GM21423 (cell line): ENCODE measurements at regions not wholly inside any gene's neighbourhood (a gene's known extent, or its start where the extent isn't known, plus 50 kb on each side); places are given as distances from the start of the nearest gene placed in this dataset.
"Not testable (repeated sequence)": the region's sequence is repeated elsewhere in the genome, so short reads cannot be mapped to it uniquely, and the experiment has no call there.

Experiments
- ATAC-seq: cut with Tn5 transposase; IDR thresholded peaks from one replicate; pipeline ENCODE4 v1.9.1; 2021; ENCODE audit warnings: mild to moderate bottlenecking, moderate library complexity; ENCODE audit not compliant: unreplicated experiment

DNA sequence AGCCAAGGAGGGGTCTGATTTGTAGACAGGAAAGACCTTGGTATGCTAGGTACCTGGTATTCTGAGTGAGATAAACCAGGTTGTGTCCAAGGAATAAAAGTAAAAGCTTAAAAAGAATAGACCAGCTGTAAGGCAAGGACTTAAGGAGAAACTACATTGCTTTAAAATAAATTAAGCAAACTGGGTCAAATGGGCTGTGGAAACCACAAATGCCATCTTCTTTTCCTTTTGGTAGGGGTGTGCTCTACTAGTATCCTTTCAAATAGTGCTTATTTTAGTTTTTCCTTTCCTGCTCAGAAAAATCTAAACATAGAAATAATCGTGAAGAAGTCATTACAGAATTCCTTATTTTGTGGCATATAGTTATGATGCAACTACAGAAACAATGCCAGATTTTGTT is 138.6 kb upstream of the KLF12 start:
- ATAC-seq, result no peak

DNA sequence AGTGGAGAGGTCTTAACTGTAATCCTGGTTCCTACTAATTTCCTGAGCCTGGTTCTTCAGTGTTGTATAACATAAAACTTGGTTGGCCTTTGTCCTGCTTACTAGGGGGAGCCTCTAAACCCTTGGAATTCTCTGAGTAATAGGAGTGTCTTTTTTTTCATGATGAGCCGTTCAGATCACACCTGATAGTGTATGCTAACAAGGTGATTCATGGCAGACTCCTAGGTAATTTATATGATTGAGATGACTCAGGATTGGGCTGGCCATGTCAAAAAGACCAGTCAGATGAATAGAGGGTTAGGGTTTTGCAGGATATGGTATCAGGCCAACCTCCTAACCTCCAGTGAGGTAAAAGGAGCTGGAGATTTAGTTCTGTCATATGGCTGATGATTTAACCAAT is 135.8 kb upstream of the KLF12 start:
- no peak for ATAC-seq

DNA sequence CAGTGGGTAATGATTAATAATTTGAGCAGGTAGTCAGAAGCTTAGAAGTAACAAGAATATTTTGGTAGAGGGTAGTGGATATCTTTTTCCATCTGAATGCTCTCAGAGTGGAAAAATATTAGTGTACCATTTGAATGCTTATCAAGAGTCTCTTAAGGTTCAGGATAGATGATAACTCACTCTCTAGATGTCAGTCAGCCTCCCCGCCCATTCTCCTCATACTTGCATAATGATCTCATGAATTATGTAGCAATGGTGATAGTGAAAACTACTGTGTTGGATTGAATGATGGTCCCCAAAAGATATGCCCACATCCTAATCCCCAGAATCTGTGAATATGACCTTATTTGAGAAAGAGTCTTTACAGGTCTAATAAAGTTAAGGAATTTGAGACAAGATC is 132.7 kb upstream of the KLF12 start:
- no peak for ATAC-seq

DNA sequence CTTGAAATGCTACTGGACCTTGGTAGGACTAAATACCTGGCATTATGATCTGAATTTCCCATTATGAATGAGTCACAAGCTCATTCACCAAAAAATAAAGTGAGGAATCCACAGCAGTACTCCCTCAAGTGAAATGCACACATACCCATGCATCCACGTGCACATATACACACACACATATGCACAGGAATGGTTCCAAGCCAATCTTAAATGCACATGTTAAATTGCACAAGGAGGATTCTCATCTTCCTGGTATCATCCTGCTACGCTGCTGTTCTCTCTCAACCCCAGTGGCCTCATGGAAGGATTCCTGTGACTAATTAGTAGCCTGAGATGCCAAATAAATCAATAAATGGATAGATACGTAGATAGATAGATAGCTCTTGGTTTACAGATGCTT is 132.1 kb upstream of the KLF12 start:
- ATAC-seq, result no peak

DNA sequence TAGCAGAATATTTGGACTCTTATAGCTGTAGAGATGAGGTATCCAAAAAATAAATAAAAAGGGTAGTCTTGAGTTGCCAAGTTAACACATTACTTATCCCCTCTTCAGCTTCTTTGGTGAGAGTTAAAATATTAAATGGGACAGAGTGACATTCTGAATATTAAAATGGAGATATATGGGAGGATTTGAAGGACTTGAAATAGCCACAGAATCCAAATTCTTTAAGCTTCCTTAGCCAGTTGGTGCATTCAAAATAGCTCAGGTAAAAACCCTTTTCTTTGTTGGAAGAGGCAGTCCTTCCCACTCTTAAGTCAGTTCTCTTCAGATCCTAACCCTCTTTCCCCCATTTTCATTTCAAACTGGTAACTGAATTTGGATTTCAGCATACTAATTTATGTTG is 130.1 kb upstream of the KLF12 start:
- ATAC-seq, result no peak

DNA sequence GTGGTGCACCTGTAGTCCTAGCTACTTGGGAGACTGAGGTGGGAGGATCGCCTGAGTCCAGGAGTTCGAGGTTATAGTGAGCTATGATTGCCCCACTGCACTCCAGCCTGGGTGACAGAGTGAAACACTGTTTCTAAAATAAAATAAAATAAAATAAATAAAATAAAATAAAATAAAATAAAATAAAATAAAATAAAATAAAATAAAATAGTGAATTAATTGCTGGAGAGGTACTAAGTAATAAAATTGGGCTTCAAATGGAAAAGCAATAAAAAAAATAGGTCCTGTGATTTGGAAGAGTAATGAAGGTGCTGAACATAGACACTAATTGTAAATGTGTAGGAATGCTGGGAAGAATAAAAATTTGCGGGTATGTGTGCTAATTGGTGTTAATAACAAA is 126.2 kb upstream of the KLF12 start:
- ATAC-seq, result not testable (repeated sequence)

DNA sequence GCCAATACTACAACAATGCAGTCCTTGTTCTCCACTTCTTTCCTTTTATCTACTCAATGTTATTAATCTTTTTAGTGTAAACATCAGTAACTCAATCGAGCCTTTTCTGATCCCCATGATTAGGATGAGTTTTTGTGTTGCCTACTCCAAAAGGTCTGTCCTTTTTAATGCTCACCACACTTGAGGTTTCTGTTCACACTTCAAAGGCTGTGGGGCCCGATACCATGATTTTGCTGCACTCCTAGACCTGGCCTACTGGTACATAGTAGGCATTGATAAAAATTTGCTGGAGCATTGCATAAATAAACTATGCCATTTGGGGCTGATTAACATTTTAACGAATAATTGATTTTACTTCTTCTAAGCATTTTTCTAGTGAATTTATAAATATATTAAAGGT is 125.4 kb upstream of the KLF12 start:
- ATAC-seq, result no peak

DNA sequence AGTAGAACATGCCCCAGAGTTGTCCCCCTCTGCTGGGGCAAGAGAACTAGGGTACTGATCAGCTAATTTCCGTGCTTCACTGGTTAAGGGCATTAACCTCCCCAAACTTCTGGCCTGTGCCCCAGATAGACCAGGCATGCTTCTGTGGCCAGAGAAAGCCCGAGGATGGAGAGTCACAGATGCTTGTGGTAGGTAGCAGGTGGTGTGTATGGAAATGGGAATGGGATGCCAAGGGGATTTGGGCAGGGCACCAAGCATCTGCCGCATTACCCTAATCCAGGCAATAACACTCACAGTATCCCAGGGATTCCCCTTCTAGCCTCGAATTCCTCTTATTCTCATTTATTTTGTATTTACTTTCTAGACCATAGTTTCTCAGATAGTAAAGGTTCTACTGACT is 124.8 kb upstream of the KLF12 start:
- ATAC-seq, result no peak

DNA sequence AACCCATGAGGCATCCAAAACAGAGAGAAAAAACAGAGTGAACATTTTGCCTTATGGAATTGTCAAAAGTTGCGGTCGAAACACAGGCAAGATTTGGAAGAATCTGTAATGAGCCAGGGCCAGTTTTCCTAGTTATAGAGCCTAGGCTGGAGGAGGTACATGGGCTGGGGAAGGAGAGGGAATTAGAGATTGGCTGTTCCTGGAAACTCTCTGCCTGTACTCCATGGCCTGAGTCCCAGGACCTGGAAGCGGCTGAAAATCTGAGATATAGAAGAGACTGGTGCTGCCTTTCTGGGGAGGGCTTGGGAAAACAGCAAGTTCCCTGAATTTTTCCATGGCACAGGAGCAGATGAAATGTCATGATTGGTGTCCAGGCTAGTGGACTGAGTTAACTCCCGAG is 122.8 kb upstream of the KLF12 start:
- no peak for ATAC-seq

DNA sequence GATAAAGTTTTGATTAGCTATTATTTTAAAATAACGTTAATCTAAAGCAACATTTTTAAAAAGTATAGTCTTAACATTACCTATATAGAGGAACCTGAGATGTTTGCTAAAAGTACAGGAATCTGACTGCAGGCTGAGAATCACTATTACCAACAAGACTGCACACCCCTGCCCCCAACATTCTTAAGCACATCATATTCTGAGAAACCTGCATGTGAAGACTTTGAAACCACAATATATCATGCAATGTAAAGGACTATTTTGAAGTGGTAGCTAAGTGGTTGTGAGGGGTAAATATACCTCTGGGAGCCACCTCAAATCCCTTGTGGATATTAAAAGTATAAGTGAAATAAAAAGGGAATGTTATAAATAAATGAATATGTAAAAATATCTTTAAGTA is 119.0 kb upstream of the KLF12 start:
- no peak for ATAC-seq

DNA sequence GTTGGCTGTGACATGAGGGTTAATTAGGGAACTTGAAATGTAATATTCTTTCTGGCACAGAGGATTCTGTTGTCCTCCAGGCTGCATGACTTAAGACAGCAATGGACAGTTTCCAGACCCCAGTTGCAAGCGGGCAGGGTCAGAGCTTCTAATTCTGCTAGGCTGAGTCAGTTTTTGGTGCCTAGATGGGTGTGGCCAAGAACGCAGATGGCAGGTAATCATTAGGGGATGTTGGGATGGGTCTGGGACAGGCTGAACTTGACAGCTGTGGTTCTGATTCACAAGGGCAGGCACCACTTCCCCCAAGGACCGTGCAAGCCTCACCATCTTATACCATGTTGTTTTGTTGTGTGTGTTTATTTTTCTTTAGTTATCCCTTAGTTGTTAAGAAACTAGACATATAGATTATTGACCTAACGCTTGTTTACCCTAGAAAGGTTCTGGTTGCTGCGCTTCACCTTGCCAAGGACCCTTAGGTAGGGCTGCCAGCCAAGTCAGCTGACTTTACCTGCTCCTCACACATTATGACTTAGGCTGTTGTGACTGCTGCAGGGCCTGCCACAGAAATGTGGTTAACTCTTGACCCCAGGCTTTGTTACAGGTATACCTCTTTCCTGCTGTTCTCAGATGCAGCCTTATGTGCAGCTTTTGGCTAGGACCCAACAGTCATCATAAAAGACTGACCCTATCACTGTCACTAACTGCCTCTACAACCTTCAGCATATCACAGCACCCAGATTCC is 117.7 kb upstream of the KLF12 start:
- no peak for ATAC-seq

DNA sequence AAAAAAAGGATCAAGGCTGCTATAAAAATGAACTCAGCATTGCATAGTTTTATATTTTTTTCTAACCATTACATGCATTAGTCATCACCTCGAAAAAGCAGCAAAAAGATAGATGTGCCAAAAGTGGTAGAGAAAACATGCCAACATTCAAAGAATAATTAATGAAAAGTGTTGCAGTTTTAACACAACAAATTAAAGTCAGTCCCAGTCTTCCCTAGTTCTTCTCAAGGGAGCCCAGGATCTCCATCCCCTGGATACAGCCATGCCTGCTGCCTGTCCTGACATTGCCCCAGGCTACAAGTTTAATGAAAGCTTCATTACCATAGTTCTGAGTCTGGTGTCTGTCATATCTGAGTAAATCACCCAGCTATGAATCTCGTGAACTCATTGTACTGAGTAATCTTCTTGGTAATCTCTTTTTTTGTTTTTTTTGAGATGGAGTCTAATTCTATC is 116.6 kb upstream of the KLF12 start:
- no peak for ATAC-seq

DNA sequence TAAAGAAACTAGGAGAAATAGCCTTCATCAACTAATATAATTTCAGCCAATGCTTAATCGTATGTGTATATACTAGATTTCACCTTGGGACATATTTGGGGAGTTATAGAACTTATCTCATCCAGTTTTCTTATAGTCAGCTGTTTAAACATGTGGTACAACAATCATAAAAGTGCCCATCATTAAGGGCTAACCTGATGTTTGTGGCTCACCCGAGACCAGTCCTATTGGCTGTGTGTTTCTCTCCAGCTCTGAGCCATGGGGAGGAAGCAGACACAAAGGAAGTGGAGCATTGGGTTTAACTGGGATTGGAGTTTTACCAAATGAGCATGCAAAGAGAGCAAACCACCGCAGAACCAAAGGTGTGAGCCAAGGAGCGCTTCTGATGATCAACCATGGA is 114.3 kb upstream of the KLF12 start:
- ATAC-seq, result no peak

DNA sequence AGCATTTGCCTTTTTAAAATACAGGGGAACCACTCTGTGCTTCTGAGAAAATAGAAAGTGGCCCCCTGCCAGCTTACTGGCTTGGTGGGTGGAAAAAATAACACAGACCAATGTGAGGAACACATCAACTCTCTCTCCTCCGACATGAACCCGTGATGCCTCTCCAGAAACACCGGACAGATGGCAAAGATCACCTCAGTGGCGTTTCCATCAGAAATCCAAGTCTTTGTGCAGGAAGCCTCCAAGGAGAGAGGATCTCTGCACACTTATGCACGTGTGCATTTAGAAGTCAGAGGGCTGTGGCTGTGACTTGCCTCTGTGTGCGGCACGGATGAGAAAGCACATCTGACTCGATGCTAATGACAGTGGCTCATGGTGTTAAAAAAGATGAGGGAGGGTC is 112.3 kb upstream of the KLF12 start:
- no peak for ATAC-seq

DNA sequence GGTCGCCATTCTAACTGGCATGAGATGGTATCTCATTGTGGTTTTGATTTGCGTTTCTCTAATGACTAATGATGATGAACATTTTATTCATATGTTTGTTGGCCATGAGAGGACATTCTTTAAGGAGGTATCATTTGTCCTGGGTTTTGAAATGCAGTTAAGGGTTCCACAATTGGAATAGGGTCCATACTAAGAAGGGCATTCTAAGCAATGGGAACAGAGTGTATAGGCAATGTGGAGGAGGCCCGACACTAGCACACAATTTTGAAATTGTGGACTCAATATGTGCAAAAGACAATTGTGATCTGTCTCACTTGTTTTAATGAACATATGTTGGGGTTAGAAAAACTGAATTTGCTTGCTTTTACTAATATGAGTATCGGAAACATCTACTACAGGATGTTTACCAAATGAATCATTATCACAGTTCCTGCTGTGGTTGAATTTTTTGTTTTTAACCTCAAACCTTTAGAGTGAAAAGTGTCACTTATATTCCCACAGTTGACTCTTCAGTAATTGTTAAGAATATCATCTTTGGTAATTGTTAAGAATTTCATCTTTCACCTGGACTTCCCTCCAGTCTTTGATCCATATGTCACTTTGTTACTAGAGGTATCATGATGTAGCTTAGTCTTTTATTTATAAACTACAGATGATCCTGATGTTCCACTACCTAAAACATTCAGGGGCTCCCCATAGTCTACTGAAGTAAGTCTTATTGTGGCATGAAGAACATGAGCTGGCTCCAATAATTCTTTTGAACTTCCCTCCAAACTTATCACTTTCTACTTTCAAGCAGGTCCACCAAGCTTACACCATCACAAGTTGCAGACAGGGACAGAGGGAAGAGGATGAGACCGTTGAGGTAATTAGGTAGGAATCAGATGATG is 109.7 kb upstream of the KLF12 start:
- ATAC-seq, result no peak

DNA sequence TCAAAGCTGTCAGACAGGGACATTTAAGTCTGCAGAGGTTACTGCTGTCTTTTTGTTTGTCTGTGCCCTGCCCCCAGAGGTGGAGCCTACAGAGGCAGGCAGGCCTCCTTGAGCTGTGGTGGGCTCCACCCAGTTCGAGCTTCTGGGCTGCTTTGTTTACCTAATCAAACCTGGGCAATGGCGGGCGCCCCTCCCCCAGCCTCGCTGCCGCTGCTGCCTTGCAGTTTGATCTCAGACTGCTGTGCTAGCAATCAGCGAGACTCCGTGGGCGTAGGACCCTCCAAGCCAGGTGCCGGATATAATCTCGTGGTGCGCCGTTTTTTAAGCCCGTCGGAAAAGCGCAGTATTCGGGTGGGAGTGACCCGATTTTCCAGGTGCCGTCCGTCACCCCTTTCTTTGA is 107.1 kb upstream of the KLF12 start:
- ATAC-seq, result not testable (repeated sequence)

DNA sequence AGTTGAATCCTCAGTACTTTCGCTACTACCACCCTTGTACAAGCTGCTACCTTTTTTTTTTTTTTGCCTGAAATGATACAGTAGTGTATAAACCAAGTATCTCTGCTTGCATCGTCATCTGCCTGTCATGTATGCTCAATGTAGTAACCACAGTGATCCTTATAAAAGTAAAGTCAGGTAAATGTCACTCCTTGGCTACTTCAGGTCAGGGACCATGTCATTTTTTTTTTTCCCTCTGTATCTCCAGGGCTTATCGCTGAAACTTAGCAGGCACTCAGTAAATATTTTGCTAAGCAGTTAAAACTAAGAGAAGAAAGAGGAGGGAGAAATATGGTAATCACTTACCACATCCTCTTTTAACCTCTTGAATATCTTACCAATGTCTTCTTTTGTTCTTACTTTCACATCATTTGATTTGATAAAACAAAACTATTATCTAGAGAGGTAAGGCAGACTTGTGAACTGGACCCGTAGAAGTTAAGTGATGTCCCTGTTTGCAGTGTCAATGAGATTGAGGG is 96.8 kb upstream of the KLF12 start:
- ATAC-seq, result no peak

DNA sequence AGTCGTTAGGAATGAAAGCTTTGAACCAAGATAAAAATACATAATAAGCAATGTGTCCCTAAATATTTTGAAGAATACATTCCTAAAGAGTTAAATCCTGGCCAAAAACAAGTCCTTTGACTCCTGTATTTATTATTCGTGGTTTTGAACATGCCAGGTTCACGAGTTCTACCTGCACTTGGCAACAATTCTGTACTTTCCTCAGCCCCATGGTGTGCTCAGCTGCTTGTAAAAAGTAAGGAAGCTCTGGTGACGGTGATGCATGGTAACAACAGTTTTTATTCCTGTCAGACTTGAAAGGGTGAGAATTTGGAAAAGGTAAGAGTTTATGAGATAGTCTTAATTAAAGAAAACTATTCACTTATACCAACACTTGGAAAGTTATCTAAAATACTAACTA is 95.0 kb upstream of the KLF12 start:
- no peak for ATAC-seq

DNA sequence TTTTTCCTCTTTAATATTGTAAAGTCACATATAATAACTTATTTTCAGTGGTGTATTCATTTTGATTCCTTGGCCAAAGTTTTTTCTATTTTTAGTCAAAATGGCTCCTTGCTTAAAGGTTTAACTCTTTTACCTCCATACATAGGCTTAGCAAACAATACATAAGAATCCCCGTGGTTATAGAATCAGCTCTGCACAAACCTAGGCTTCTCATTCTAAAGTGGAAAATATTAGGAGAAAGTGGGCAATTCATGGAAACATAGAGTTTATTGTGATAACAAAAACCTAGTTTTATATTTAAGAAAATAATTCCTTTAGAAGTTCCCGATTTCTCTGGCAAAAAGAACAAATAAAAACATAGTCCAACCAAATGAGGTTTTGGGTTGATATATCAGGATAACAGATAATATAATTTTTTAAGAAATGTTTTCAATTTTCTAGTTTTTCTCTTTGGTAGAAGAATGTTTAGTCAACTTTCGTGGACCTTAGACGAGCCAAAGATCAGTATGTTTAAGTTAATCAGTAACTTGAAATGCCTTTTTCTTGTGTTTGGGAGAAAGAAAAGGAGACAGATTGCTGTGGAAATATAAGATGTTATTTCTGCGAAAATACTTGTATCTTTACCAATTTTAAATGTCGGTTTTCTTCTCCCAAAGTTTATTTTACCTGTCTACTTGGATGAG is 93.4 kb upstream of the KLF12 start:
- ATAC-seq, result no peak

DNA sequence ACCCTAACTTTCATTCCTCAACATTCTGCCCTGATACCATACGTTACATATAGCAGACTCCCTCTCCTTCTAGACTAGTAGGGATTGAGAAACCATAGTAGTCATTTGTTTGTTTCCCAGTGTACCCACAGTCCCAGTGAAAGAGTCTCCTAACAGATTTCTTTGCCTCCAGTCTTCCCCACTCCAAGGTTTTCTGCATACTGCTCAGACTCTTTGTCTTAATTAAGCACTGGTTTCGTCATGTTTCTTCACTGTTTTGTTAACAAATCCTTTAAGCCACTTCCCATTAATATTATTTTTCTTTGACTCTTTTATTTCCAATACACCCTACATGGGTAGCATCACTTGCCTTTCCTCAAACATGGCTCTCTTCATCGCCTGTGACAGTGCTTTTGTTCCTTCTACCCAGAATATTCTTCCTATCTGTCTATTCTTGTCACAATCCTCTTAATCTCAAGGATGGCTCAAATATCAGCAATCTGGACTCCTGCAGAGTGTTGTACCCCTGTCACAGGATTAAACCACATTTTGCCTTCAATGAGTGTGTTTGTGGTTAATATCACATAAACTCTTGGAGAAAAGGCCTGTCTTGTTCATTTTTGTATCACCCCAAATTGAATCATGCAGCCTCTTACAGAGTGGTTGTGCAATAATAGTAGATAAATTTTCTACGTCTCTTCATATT is 92.7 kb upstream of the KLF12 start:
- ATAC-seq, result no peak

DNA sequence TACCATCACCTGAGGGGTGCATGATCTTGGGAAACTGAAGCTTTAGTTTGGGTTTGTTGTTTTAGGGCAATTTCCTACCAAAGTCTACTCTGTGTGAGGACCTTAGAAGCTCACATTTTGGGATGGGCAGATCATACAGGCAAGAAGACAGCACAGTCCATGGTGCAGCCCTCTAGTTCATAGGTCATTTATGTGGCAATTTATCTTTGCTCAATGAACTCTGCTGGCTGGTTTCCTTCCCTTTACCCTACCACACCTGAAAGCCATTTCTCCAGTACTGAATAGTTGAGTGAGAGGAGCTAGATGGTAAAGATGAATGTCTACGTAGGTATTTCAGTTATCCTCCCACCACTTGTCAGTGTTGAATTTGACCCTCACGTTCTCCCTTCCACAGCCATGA is 87.5 kb upstream of the KLF12 start:
- no peak for ATAC-seq
